Heart left ventricle (tissue), 16 donors: ENCODE measurements at regions not wholly inside any gene's neighbourhood (a gene's known extent, or its start where the extent isn't known, plus 50 kb on each side); places are given as distances from the start of the nearest gene placed in this dataset.
A peak's percentile ranks its signal among the peaks of the same experiment; 100 is the strongest.

Experiments
- ATAC-seq, 4 donors: fragments of 200-7000 bp; cut with Tn5 transposase; one replicate each; pipeline ENCODE4 v1.9.1; 2020 to 2022; ENCODE audit warnings: moderate library complexity in 4 of 4, mild to moderate bottlenecking in 3 of 4, moderate number of reproducible peaks in 1 of 4
- DNase-seq, 5 donors: peaks; one replicate each; pipeline ENCODE4 v3.0.0-alpha.2; 2020
- H3K27ac ChIP-seq, 12 donors: fragments of 200-600 bp; sonication (generic) in 4 of 12; one replicate each; pipeline versions ENCODE4 v1.5.0 to v1.8.0; 2016 to 2022; ENCODE audit warnings: mild to moderate bottlenecking in 2 of 12
- H3K27me3 ChIP-seq, 9 donors: fragments of 200-600 bp; sonication (generic) in 2 of 9; one replicate each; pipeline versions ENCODE4 v1.5.1 to v1.8.0; 2016 to 2022; ENCODE audit warnings: mild to moderate bottlenecking in 3 of 9
- H3K36me3 ChIP-seq, 9 donors: fragments of 200-600 bp; sonication (generic) in 2 of 9; one replicate each; pipeline versions ENCODE4 v1.5.0 to v1.8.0; 2018 to 2022; ENCODE audit warnings: mild to moderate bottlenecking in 2 of 9
- H3K4me1 ChIP-seq, 12 donors: fragments of 200-600 bp; sonication (generic) in 4 of 12; one replicate each; pipeline versions ENCODE4 v1.5.0 to v1.8.0; 2016 to 2022; ENCODE audit warnings: mild to moderate bottlenecking in 3 of 12
- H3K4me3 ChIP-seq, 12 donors: fragments of 200-600 bp; sonication (generic) in 4 of 12; one replicate each; pipeline versions ENCODE4 v1.5.0 to v1.8.0; 2017 to 2022; ENCODE audit warnings: mild to moderate bottlenecking in 9 of 12, moderate library complexity in 4 of 12
- H3K9me3 ChIP-seq, 12 donors: fragments of 200-600 bp; sonication (generic) in 4 of 12; one replicate each; pipeline versions ENCODE4 v1.5.0 to v1.8.0; 2016 to 2022; ENCODE audit warnings: mild to moderate bottlenecking in 1 of 12
- CTCF ChIP-seq, 12 donors: fragments of 200-600 bp; sonication (generic) in 4 of 12; IDR thresholded peaks; one replicate each; pipeline versions ENCODE4 v1.5.0 to v1.8.0; 2018 to 2022; ENCODE audit warnings: antibody characterized with exemption in 12 of 12, mild to moderate bottlenecking in 5 of 12
- POLR2A ChIP-seq, 2 donors: fragments of 450-650 bp; IDR thresholded peaks; one replicate each; pipeline ENCODE4 v1.6.1; 2017; ENCODE audit warnings: antibody characterized with exemption in 2 of 2, mild to moderate bottlenecking in 2 of 2, moderate library complexity in 2 of 2
- WGBS, 4 donors: extraction: QIAGEN DNeasy Blood & Tissue Kit in 2 of 4; methylation state at CpG; one replicate each; pipeline versions ENCODE4 v1.1.5 to v1.1.7; 2013 to 2018; 5-methylcytosine and 5-hydroxymethylcytosine counted together
- intact Hi-C, 10 donors: fragments of 100-400 bp; cut with DNase I; formaldehyde crosslinking; loops; one replicate each; pipeline versions ENCODE4 v1.11.1 to v1.14.2; 2022
- donor health status: ischemic (EF 13 %, LVEDD 7.1; RV severe dilation, severe dysfunction).
- donor health status: healthy with polysubstance abuse.
- donor health status: DM: no; HTN: yes; CAD: no.
- donor health status: DM: no; HTN: no; CAD: no.
- donor health status: ischemic (EF 25% LVEDD 6.9; RV normal size, moderate dysfunction).
- donor health status: ischemic (EF 25% LVEDD 5.7; RV mildly dilated, moderate dysfunction).
- donor health status: healthy.
- donor health status: DM: yes; HTN: yes; CAD: no.
- donor health status: ischemic (EF 35%, LVEDD 5.7; RV mildly dilated, moderate dysfunction).
- donor health status: nonischemic (EF 11% LVEDD 7.7; RV severe dilation, severe dysfunction).
- donor health status: DM: yes; HTN: yes; CAD: no.
- donor health status: PGD.
- donor health status: ischemic (EF 29% LVEDD 5.4; RV normal size, mild dysfunction).
- donor health status: nonischemic (EF 23%, LVEDD 6.1; RV moderate dilation, normal function).

- ATAC-seq (peak in 2 of 4 donors; percentile 20 to 31), DNase-seq (peak in 2 of 5 donors; percentile 62 to 80)
- Histone ChIP-seq H3K36me3 (no peaks in the 10 kb centered on the region), H3K9me3 (no peaks in the 10 kb centered on the region), H3K27me3 (no peaks in the 10 kb centered on the region), H3K4me3 (no peak overlapping the region), H3K4me1 (peaks cover 0 to 8% (median 0%) of the 10 kb centered on the region in 12 donors), H3K27ac (no peak overlapping the region)
- 57 to 94% (median 72%) methylated on average over 5 to 8 of the region's 8 CpGs for WGBS, 4 donors
- intact Hi-C loops, result no loop called here
- TF ChIP-seq POLR2A (IDR thresholded peaks at IDR 0.05) (no peak), CTCF (IDR thresholded peaks at IDR 0.05) (peak in 4 of 12 donors; percentile 29 to 34 (median 30))
Observed at GRCh38 chrX:115898382-115899001, 272.1 kb upstream of the AGTR2 start.

- H3K9me3 ChIP-seq, result no peaks in the 10 kb centered on the region
Observed at GRCh38 chrX:115900425-115900824, 270.1 kb upstream of the AGTR2 start.

GRCh38 chrX:115901241-115901640 is 269.3 kb upstream of the AGTR2 start:
- intact Hi-C loops, result no loop called here
- Histone ChIP-seq H3K4me1 (no peaks in the 10 kb centered on the region), H3K27ac (no peak overlapping the region), H3K4me3 (no peak overlapping the region), H3K9me3 (no peaks in the 10 kb centered on the region), H3K27me3 (peaks cover 0 to 11% (median 0%) of the 10 kb centered on the region in 9 donors), H3K36me3 (no peaks in the 10 kb centered on the region)
- no peak for DNase-seq
- TF ChIP-seq CTCF (IDR thresholded peaks at IDR 0.05), result no peak
- TF ChIP-seq POLR2A (IDR thresholded peaks at IDR 0.05), result no peak
- WGBS, 4 donors, result 83 to 93% (median 93%) methylated on average over 2 to 3 of the region's 3 CpGs
- ATAC-seq, result no peak

More at GRCh38 chrX:115900425-115900824, 270.1 kb upstream of the AGTR2 start:
- H3K36me3 ChIP-seq, result no peaks in the 10 kb centered on the region
- TF ChIP-seq CTCF (IDR thresholded peaks at IDR 0.05) (no peak), POLR2A (IDR thresholded peaks at IDR 0.05) (no peak)
- H3K4me1 ChIP-seq, result no peaks in the 10 kb centered on the region
- 69 to 88% (median 76%) methylated on average over 4 of the region's 4 CpGs for WGBS, 4 donors
- no peak for DNase-seq
- intact Hi-C loops, result no loop called here
- no peak overlapping the region for H3K27ac ChIP-seq
- ATAC-seq, result no peak
- H3K4me3 ChIP-seq, result no peak overlapping the region
- H3K27me3 ChIP-seq, result peaks cover 0 to 4% (median 0%) of the 10 kb centered on the region in 9 donors

- DNase-seq (no peak), ATAC-seq (no peak)
- Histone ChIP-seq H3K4me1 (no peaks in the 10 kb centered on the region), H3K27me3 (peaks cover 0 to 13% (median 0%) of the 10 kb centered on the region in 9 donors), H3K27ac (no peak overlapping the region), H3K9me3 (no peaks in the 10 kb centered on the region), H3K36me3 (no peaks in the 10 kb centered on the region), H3K4me3 (no peak overlapping the region)
- no peak for TF ChIP-seq CTCF (IDR thresholded peaks at IDR 0.05)
- TF ChIP-seq POLR2A (IDR thresholded peaks at IDR 0.05), result no peak
- WGBS, 4 donors, result 73 to 94% (median 86%) methylated on average over 3 to 7 of the region's 7 CpGs
- intact Hi-C loops, result no loop called here
Observed at GRCh38 chrX:115902995-115903394, 267.5 kb upstream of the AGTR2 start.
